ENCODE measurements at regions not wholly inside any gene's neighbourhood (a gene's known extent, or its start where the extent isn't known, plus 50 kb on each side); places are given as distances from the start of the nearest gene placed in this dataset.
"Not testable (repeated sequence)": the region's sequence is repeated elsewhere in the genome, so short reads cannot be mapped to it uniquely, and the experiment has no call there.

DNA sequence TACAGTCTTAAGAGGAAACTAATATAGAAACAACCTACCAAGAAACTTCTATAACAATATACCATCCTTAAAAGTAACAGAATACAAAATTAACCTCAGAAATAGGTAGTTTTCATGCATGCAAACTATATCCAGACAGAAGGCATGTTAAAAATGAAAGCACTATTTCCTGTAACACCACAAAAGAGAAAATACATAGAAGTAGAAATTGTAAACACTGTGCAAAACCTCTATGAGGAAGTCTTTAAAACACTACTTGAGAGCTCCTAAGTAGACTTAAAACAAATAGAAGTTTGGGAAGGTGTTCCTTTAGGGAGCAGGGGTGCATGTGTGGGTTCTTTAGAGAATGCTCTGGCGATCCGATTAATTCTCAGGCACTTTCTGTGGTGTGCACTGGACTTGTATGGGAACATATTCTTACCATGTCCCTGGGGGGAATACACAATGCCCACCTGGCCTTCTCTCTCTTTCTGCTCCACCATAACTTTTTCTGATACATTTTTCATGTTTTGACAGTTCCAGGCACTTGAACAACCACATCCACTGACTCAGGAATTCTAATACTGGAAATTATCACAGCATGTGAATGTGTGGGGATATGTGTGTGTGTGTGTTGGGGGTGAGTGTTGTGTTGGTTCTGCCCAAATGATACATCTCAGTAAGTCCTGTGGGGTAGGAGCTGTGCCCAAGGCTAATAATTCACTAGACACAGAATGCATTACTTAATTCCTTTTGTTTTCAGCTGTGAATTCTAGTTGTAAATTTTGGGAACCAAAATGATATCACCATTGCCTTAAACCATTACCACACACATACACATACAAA lies 866.3 kb upstream of the B3GALT2 start:
- no peak for DNase-seq (ENCODE audit: low spot score)
- FAIRE-seq, result no peak

DNA sequence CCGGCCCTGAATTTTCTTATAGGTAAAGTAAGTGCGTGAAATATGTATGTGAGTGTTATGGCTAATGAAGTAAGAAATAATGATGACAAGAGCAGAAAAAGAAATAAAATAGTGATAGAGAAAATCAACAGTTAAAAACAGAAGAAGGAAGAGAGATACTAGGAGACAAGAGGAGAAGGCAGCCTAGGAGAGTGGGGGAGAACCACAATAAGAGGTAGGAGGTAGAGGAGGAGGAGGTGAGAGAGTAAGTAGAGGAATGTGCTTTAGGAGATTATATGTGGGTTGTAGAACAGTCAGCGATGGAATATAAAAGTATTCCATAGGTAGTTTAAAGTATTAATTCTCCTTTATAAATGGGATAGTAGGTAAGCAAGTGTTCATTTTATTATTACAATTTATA lies 861.5 kb upstream of the B3GALT2 start:
- DNase-seq (ENCODE audit: low spot score) (no peak), FAIRE-seq (no peak)

DNA sequence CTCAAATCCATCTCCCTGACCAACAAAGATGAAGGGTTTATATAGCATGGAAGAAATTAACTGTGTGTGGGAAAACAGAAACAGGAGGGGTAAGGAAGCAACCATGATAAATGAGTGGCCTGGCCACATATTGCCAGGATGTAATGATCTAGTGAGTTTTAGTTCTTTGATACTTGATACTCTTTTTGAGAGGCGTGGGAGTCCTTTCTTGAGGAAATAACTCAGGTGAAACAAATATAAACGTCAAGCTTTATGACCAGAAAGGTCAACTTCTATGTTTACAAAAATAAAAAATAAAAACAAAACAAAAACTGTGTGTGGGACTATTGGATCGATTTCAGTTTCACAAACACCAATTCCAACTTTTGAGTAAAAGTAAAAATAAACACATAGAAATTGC lies 860.8 kb upstream of the B3GALT2 start:
- FAIRE-seq (no peak), DNase-seq (ENCODE audit: low spot score) (no peak)

DNA sequence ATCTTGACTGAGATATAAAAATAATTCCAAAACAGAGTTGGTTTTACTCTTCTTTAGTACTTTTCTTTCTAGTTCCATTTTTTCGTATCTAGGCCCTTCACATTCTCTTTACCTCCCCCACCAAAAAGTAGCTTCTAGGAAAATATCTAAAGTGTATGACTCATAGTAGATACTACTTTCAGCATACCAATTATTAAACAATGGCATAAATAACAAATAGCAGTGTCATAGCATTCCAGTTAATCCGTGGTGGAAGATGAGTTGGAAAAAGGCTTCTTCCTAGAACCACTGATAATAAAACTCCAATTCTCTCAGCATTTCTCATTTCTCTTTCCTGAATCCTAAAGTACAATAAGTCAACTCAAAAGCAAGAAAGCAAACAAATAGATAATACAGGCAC lies 859.0 kb upstream of the B3GALT2 start:
- FAIRE-seq, result no peak
- no peak for DNase-seq (ENCODE audit: low spot score)

DNA sequence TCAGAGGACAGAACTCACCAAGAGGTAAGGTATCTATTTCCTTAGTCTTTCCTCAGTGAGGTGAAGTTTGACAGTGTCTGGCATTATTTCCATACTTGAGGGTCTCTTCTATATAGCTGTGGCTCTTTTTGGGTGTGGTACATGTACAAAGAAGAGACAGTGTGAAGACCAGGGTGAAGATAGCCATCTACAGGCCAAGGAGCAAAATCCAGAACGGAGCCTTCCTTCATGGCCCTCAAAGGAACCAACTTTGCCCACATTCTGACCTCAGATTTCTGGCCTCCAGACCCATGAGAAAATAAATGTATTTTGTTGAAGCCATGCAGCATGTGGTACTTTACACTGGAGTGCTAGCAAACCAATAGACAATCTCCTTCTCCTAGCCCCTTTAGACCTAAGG lies 858.5 kb upstream of the B3GALT2 start:
- DNase-seq (ENCODE audit: low spot score), result no peak
- no peak for FAIRE-seq

DNA sequence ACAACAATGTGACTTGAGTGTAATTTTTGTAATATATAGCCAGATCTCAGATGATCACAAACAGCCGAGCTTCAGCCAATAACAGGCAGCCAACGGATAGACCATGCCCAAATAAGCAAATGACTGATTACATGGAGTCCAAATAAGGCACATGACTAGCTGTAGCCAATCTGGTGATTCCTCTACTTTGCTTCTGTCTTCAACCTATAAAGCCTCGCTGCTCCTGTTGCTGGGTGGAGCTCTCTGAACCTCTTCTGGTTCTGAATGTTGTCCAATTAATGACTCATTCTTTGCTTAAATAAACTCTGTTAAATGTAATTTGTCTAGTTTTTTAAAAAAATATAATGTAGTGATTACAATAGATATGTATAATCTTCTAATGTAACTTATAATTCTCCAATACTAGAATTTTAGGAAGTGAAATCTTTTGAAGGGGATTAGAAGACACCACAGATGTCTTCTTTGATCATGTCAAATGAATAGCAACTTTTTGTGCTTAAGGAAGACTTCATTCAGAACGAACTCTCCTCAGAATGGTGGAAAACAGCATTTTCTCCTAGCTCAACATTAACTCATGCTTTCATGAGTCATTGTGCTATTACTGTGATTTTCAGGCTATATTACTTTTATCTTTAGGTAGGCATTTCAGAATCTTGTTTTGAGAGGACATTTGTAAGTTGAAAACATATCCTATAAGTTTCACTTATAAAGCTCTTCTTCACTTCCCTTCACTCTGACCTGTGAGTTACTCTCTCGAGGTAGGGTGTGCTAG lies 857.8 kb upstream of the B3GALT2 start:
- DNase-seq (ENCODE audit: low spot score), result no peak
- FAIRE-seq, result no peak

DNA sequence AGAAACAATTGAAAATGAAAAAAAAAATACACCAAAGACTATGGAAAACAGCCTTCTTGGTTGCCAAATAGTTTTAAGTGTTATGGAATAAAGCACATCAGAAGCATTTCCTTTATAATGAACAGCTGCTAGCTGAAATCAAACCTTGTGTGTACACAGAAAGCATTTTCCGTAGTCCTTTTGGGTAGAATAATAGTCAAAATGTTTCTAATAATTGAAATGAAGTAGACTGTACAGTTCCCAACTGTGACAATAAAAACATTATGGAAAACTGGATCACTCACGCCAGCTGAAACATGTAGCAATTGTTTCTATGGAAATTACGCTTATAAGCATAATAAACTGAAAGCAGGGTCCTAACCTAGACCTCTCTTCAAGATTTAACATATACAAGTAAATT lies 856.3 kb upstream of the B3GALT2 start:
- FAIRE-seq, result no peak

DNA sequence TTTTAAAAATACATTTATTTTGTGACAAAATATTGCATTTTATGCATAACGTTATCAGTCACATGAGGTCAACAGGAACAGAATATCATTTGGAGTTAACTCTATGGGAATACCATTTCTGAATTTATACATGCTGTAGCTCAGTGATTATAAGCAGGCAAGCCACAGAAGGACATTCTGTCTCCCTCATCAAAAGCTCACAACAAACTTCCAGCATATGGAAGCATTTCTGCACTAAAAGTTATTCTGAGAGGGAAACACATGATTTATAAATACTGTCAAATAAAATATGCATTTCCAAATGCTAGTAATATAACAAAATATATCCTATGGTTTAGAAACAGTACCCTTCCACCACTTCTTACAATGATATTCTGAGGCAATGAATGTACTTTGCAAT lies 854.1 kb upstream of the B3GALT2 start:
- DNase-seq (ENCODE audit: low spot score), result no peak
- no peak for FAIRE-seq

More for the DNA sequence above, 856.3 kb upstream of the B3GALT2 start:
- no peak for DNase-seq (ENCODE audit: low spot score)

DNA sequence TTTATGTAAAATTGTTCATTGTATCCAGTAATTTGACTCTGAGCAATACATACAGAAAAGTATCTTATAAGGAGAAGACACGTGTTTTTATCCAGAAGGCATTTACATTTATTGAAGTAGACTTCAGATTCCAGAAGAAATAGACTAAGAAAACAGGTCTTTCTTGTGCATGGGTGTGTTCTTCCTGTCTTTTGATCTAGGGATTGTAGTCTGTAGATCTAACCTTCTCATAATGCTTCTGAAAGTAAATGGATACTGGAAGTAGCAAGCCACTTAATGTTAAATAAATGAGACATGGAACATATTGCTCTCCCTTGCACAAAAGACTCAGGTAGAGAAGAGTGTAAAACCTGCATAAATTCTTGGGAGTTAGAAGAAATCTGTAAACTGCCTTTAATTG lies 853.2 kb upstream of the B3GALT2 start:
- DNase-seq (ENCODE audit: low spot score) (no peak), FAIRE-seq (no peak)

DNA sequence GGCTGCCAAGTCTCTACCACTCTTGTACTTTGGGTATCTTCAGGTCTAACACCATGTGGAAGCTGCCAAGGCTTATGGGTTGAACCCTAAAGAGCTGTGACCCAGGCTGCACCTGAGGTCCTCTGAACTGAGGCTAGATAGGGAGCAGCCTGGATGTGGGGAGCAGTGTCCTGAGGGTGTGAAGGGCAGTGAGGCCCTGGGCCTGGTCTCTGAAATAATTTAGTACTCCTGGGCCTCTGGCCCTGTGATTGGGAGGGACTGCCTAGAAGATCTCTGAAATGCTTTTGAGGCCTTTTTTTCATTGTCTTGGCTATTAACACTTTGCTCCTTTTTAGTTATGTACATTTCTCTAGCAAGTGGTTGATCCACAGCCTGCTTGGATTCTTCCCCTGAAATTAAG lies 847.2 kb upstream of the B3GALT2 start:
- FAIRE-seq (no peak), DNase-seq (ENCODE audit: low spot score) (no peak)

DNA sequence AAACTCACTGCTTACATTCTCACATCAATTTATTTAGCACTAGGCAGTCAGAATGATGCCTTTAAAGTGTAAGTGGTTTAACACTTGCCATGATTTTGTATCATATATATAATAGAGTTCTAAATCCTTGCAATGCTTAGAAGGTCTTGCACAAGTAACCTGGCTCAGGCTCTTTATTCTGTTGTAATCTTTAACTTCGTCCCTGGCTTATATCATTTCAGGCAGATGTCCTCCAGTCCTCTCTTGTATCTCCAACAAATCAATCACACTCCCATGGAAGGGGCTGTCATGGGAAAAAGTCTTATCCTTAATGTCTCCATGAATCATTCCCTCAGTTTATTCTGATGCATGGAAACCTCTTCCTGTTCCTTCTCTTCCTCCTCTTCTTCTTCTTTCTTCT lies 841.6 kb upstream of the B3GALT2 start:
- DNase-seq (ENCODE audit: low spot score), result no peak
- FAIRE-seq, result no peak

DNA sequence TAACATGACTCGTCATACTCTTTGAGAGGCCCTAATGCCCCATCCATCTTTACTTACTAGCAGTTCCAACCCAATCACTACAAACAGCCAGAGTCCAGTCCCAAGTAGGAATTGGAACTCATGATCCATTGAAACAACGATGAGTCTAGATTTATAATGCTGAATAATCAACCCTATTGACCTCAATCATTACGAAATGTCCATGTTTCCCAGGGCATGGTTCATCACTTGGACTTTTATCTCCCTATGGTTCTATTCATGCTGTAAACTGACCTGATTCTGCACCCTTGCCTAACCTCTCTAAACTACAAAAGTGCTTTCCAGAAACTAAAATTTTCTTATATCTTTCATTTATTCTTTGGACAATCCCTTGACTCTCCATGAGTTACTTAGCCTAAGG lies 840.0 kb upstream of the B3GALT2 start:
- FAIRE-seq (no peak), DNase-seq (ENCODE audit: low spot score) (no peak)

DNA sequence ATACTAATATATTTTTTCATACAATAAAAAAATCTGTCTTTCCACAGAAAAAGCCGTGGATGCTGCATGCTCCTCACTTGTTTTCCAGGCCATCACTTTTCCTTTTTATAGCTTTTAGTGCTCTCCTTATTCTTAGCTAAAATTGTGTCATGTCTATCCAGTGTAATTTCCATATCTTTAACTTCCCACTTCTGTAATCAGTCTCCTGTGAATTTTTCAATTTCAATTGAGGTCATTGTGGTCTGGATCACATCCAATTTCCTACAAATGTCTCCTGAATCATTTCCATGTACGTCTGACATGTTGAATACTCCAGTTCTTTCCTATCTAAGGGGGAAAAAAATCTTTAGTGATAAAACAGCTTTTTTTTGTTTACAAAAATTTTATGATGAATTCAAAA lies 838.2 kb upstream of the B3GALT2 start:
- DNase-seq (ENCODE audit: low spot score) (peak; percentile 68), FAIRE-seq (peak; percentile 95)

DNA sequence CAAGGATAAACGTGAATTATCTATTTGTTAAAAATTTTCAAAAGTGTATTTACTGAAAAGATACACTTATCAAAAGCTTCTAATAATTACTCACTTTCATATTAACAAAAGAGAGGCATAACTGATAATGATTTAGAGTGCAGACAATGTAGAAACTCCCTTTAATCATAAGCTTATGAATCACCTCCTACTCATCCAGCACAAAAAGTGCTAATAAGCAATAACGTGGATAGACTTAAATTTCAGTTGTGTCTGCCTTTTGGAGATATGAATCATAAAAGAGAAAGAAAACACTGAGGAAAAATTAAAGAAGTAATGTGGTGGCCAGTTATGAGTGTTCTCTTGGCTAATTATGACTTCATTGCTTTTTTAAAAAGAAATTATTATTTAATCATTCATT lies 827.6 kb upstream of the B3GALT2 start:
- peak; percentile 18 for DNase-seq (ENCODE audit: low spot score)
- peak; percentile 69 for FAIRE-seq

DNA sequence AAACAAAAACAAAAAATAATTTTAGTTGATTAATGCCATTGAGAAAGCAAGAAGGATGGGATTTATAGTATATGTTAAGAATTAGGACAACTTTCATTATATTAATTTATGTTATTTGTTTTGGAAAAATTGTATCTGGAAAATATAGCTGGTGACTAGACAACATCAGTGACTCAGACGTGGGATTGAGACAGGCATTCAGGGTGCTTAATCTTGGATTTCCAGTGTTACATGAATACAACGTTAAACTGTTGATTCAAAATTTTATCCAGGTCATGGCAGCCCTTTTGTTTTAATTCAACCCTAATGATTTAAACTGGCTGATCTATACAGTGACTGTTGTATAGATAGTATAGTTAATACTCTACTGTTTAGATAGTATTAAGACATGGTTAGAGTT lies 827.1 kb upstream of the B3GALT2 start:
- DNase-seq (ENCODE audit: low spot score), result no peak
- no peak for FAIRE-seq

DNA sequence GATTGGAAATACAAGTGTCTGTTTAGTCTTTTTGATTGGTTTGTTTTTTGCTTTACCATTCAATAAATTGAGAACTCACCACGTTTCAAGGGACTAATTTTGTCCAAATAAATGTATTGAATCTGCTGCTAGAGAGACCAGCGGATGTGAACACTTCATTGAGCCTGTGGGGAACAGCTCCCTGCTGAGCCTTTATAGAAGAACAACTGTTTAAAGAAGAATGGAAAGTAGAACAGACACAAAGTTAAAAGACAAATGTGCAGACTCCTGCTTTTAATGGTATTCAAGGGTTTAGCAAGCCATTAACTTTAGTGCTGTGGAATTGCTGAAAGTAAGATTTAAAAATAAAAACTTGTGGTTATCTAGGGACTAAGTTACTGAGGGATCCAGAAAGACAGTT lies 817.7 kb upstream of the B3GALT2 start:
- no peak for FAIRE-seq

DNA sequence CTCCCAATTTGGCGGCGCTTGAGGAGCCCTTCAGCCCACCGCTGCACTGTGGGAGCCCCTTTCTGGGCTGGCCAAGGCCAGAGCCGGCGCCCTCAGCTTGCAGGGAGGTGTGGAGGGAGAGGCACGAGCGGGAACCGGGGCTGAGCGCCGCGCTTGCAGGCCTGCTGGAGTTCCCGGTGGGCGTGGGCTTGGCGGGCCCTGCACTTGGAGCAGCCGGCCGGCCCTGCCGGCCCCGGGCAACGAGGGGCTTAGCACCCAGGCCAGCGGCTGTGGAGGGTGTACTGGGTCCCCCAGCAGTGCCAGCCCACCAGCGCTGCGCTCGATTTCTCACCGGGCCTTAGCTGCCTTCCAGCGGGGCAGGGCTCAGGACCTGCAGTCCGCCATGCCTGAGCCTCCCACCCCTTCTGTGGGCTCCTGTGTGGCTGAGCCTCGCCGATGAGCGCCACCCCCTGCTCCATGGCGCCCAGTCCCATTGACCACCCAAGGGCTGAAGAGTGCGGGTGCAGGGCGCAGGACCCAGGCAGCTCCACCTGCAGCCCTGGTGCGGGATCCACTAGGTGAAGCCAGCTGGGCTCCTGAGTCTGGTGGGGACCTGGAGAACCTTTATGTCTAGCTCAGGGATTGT lies 815.4 kb upstream of the B3GALT2 start:
- not testable (repeated sequence) for FAIRE-seq; DNase-seq (ENCODE audit: low spot score)

More for the DNA sequence above, 817.7 kb upstream of the B3GALT2 start:
- no peak for DNase-seq (ENCODE audit: low spot score)

DNA sequence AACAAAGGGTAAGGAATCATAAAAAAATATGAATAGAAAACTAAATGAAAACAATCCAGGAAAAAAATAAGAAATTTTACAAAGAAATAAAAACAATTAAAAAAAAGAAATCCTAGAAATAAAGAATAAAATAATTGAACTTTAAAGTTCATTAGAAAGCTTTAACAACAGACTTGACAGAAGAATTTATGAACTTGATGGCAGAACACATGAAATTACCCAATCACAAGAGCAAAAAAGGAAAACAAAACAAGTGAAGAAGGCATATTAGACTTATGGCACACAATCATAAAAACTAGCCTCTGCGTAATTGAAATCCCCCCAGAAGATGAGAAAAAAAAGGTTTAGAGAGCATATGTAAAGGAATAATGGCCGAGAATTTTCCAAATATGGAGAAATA lies 802.5 kb upstream of the B3GALT2 start:
- FAIRE-seq (no peak), DNase-seq (ENCODE audit: low spot score) (no peak)

DNA sequence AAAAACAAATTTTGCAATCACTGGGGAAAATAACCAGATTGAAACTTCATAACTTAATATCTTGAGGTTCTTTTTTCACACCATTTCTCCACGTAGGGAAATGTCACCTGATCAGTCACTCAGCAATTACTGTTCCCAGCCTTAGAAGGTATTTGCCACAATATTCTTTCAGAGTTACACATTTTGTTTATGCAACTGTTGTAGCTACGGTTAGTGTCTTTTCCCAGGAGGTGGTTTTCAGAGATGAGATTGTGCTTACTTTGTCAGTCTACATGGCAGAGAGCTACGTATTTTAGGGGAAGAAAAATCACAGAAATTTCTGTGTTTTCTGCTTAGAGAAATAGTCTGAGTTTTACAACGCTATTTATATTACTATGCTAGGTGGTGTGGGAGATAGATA lies 792.8 kb upstream of the B3GALT2 start:
- DNase-seq (ENCODE audit: low spot score), result no peak
- no peak for FAIRE-seq

DNA sequence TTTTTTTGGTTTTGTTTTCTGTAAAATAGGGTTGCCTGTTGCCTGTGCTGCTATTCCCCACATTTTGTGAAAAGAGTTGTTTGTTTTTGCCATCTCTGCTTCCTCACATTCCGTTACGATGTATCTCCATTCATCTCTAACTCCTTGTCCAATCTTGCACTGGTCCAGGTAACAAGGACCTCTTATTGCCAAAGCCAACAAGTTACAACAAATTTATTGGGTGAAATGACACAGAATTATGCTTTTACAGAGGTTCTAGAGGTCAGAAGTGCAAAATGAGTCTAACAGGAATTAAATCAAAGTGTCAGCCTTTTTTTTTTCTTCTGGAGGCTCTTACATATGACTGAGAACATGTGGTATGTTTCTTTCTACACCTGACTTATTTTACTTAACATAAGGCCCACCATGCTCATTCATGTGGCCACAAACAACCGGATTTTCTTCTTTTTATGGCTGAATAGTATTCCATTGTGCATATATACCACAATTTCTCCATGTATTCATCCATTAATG lies 787.9 kb upstream of the B3GALT2 start:
- no peak for DNase-seq (ENCODE audit: low spot score)
- FAIRE-seq, result no peak

DNA sequence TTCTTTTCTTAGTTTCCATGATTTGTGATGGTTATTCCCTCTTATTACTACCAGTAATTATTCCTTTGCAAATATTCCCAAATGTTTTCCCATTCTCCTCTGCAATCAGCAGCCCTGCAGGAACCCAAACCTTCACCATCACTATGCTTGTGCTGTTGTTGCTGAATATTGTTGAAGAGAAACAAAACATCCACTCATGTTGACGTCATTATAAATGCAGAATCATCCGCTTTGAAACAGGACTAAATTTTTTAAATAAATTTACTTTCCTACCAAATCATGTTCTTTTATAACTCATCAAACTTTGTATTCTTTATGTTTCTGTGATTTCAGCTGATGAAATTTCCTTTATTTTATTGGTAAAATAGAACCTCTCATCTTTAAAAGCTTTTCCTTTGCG lies 787.0 kb upstream of the B3GALT2 start:
- FAIRE-seq, result no peak
- no peak for DNase-seq (ENCODE audit: low spot score)

DNA sequence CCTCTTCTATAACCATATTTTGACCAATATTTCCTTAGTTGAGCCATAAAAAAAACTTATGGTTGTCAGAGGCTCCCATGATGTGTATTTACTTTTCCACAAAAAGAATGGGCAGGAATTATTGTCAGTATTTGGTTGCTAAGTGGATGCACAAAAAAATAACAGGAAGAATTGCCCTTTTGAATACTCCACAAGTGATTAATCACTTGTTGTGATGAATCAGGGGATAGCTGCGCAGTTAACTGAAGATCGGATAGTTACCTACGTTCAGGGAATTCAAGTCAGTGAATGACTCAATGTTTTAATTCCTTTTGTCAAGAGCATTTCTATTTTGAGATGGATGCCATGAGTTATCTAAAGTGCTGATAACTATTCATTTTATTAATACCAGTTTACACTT lies 785.2 kb upstream of the B3GALT2 start:
- peak; percentile 70 for DNase-seq (ENCODE audit: low spot score)
- no peak for FAIRE-seq

Measured in RCC 7860 (cell line).